ENCODE measurements at regions not wholly inside any gene's neighbourhood (a gene's known extent, or its start where the extent isn't known, plus 50 kb on each side); places are given as distances from the start of the nearest gene placed in this dataset.
"Not testable (repeated sequence)": the region's sequence is repeated elsewhere in the genome, so short reads cannot be mapped to it uniquely, and the experiment has no call there.

GRCh38 chrY:18720395-18720794, 53.1 kb downstream of the HSFY2 start:
- TF ChIP-seq CTCF (IDR thresholded peaks at IDR 0.05); KDM5A (IDR thresholded peaks at IDR 0.05); REST (IDR thresholded peaks at IDR 0.05); RAD21 (conservative IDR thresholded peaks at IDR 0.05 in 1 of 2, IDR thresholded peaks at IDR 0.05 in 1 of 2); MAZ (IDR thresholded peaks at IDR 0.05; ENCODE audit: borderline replicate concordance, low read depth, low read length); SMC3 (IDR thresholded peaks at IDR 0.05); CEBPB (IDR thresholded peaks at IDR 0.05); JUNB (IDR thresholded peaks at IDR 0.05); CHD2 (IDR thresholded peaks at IDR 0.05; ENCODE audit: low read length, partially characterized antibody): not testable (repeated sequence)
